Breast epithelium (tissue), 3 donors: ENCODE measurements at regions not wholly inside any gene's neighbourhood (a gene's known extent, or its start where the extent isn't known, plus 50 kb on each side); places are given as distances from the start of the nearest gene placed in this dataset.
"Not testable (repeated sequence)": the region's sequence is repeated elsewhere in the genome, so short reads cannot be mapped to it uniquely, and the experiment has no call there.

Experiments used
- POLR2A ChIP-seq: fragments of 450-650 bp; IDR thresholded peaks from one replicate; pipeline ENCODE4 v1.6.1; 2016; ENCODE audit warnings: antibody characterized with exemption, mild to moderate bottlenecking, moderate library complexity
- POLR2AphosphoS5 ChIP-seq, 3 donors: sonication (generic); formaldehyde crosslinking; IDR thresholded peaks; one replicate each; pipeline ENCODE4 v1.6.1; 2017; ENCODE audit warnings: antibody characterized with exemption in 3 of 3
- TF ChIP-seq, protein P1 (sequence below), 3 donors: fragments of 450-650 bp; IDR thresholded peaks; one replicate each; pipeline ENCODE4 v1.5.1; 2016 to 2017; ENCODE audit warnings: antibody characterized with exemption in 3 of 3, mild to moderate bottlenecking in 3 of 3, moderate library complexity in 3 of 3

DNA sequence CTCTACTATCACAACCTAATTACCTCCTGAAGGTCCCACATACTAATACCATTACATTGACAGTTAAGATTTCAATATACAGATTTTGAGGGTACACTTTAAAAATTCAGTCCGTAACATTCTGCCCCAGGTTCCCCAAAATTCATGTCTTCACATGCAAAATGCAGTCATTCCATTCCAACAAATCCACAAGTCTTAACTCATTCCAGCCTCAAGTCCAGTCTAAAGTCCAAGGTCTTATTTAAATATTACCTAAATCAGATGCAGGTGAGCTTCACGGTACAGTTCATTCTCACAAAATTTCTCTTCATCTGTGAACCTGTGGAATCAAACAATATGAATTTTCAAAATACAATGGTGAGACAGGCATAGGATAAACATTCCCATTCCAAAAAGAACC lies 1332.0 kb downstream of the CDH12 start:
- TF ChIP-seq, protein P1, sequence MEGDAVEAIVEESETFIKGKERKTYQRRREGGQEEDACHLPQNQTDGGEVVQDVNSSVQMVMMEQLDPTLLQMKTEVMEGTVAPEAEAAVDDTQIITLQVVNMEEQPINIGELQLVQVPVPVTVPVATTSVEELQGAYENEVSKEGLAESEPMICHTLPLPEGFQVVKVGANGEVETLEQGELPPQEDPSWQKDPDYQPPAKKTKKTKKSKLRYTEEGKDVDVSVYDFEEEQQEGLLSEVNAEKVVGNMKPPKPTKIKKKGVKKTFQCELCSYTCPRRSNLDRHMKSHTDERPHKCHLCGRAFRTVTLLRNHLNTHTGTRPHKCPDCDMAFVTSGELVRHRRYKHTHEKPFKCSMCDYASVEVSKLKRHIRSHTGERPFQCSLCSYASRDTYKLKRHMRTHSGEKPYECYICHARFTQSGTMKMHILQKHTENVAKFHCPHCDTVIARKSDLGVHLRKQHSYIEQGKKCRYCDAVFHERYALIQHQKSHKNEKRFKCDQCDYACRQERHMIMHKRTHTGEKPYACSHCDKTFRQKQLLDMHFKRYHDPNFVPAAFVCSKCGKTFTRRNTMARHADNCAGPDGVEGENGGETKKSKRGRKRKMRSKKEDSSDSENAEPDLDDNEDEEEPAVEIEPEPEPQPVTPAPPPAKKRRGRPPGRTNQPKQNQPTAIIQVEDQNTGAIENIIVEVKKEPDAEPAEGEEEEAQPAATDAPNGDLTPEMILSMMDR (IDR thresholded peaks at IDR 0.05) = not testable (repeated sequence)
- not testable (repeated sequence) for TF ChIP-seq POLR2A; POLR2AphosphoS5 (IDR thresholded peaks at IDR 0.05)
